ENCODE measurements at regions not wholly inside any gene's neighbourhood (a gene's known extent, or its start where the extent isn't known, plus 50 kb on each side); places are given as distances from the start of the nearest gene placed in this dataset.

- TF ChIP-seq TAF1 (IDR thresholded peaks at IDR 0.05; ENCODE audit: low read depth), result no peak
- TF ChIP-seq YY1 (IDR thresholded peaks at IDR 0.05; ENCODE audit: low read depth), result no peak
- no peak for TF ChIP-seq TEAD4 (IDR thresholded peaks at IDR 0.05)
- no peak for TF ChIP-seq EGR1 (IDR thresholded peaks at IDR 0.05)
- no peak for TF ChIP-seq USF1 (IDR thresholded peaks at IDR 0.05)
- TF ChIP-seq MAX (IDR thresholded peaks at IDR 0.05), result no peak
Observed at GRCh38 chr4:77248805-77249204, 91.8 kb downstream of the CCNG2 start.
